Heart left ventricle (tissue), 16 donors: ENCODE measurements at regions not wholly inside any gene's neighbourhood (a gene's known extent, or its start where the extent isn't known, plus 50 kb on each side); places are given as distances from the start of the nearest gene placed in this dataset.

Experiments
- ATAC-seq, 4 donors: fragments of 200-7000 bp; cut with Tn5 transposase; one replicate each; pipeline ENCODE4 v1.9.1; 2020 to 2022; ENCODE audit warnings: moderate library complexity in 4 of 4, mild to moderate bottlenecking in 3 of 4, moderate number of reproducible peaks in 1 of 4
- DNase-seq, 5 donors: peaks; one replicate each; pipeline ENCODE4 v3.0.0-alpha.2; 2020
- H3K27ac ChIP-seq, 12 donors: fragments of 200-600 bp; sonication (generic) in 4 of 12; one replicate each; pipeline versions ENCODE4 v1.5.0 to v1.8.0; 2016 to 2022; ENCODE audit warnings: mild to moderate bottlenecking in 2 of 12
- H3K27me3 ChIP-seq, 9 donors: fragments of 200-600 bp; sonication (generic) in 2 of 9; one replicate each; pipeline versions ENCODE4 v1.5.1 to v1.8.0; 2016 to 2022; ENCODE audit warnings: mild to moderate bottlenecking in 3 of 9
- H3K36me3 ChIP-seq, 9 donors: fragments of 200-600 bp; sonication (generic) in 2 of 9; one replicate each; pipeline versions ENCODE4 v1.5.0 to v1.8.0; 2018 to 2022; ENCODE audit warnings: mild to moderate bottlenecking in 2 of 9
- H3K4me1 ChIP-seq, 12 donors: fragments of 200-600 bp; sonication (generic) in 4 of 12; one replicate each; pipeline versions ENCODE4 v1.5.0 to v1.8.0; 2016 to 2022; ENCODE audit warnings: mild to moderate bottlenecking in 3 of 12
- H3K4me3 ChIP-seq, 12 donors: fragments of 200-600 bp; sonication (generic) in 4 of 12; one replicate each; pipeline versions ENCODE4 v1.5.0 to v1.8.0; 2017 to 2022; ENCODE audit warnings: mild to moderate bottlenecking in 9 of 12, moderate library complexity in 4 of 12
- H3K9me3 ChIP-seq, 12 donors: fragments of 200-600 bp; sonication (generic) in 4 of 12; one replicate each; pipeline versions ENCODE4 v1.5.0 to v1.8.0; 2016 to 2022; ENCODE audit warnings: mild to moderate bottlenecking in 1 of 12
- CTCF ChIP-seq, 12 donors: fragments of 200-600 bp; sonication (generic) in 4 of 12; IDR thresholded peaks; one replicate each; pipeline versions ENCODE4 v1.5.0 to v1.8.0; 2018 to 2022; ENCODE audit warnings: antibody characterized with exemption in 12 of 12, mild to moderate bottlenecking in 5 of 12
- POLR2A ChIP-seq, 2 donors: fragments of 450-650 bp; IDR thresholded peaks; one replicate each; pipeline ENCODE4 v1.6.1; 2017; ENCODE audit warnings: antibody characterized with exemption in 2 of 2, mild to moderate bottlenecking in 2 of 2, moderate library complexity in 2 of 2
- WGBS, 4 donors: extraction: QIAGEN DNeasy Blood & Tissue Kit in 2 of 4; methylation state at CpG; one replicate each; pipeline versions ENCODE4 v1.1.5 to v1.1.7; 2013 to 2018; 5-methylcytosine and 5-hydroxymethylcytosine counted together
- intact Hi-C, 10 donors: fragments of 100-400 bp; cut with DNase I; formaldehyde crosslinking; loops; one replicate each; pipeline versions ENCODE4 v1.11.1 to v1.14.2; 2022
- donor health status: ischemic (EF 13 %, LVEDD 7.1; RV severe dilation, severe dysfunction).
- donor health status: healthy with polysubstance abuse.
- donor health status: DM: no; HTN: yes; CAD: no.
- donor health status: DM: no; HTN: no; CAD: no.
- donor health status: ischemic (EF 25% LVEDD 6.9; RV normal size, moderate dysfunction).
- donor health status: ischemic (EF 25% LVEDD 5.7; RV mildly dilated, moderate dysfunction).
- donor health status: healthy.
- donor health status: DM: yes; HTN: yes; CAD: no.
- donor health status: ischemic (EF 35%, LVEDD 5.7; RV mildly dilated, moderate dysfunction).
- donor health status: nonischemic (EF 11% LVEDD 7.7; RV severe dilation, severe dysfunction).
- donor health status: DM: yes; HTN: yes; CAD: no.
- donor health status: PGD.
- donor health status: ischemic (EF 29% LVEDD 5.4; RV normal size, mild dysfunction).
- donor health status: nonischemic (EF 23%, LVEDD 6.1; RV moderate dilation, normal function).

- H3K27me3 ChIP-seq, result no peaks in the 10 kb centered on the region
- DNase-seq (no peak), ATAC-seq (no peak)
- WGBS, 4 donors, result 45 to 67% (median 58%) methylated on average over 5 of the region's 5 CpGs
- no peaks in the 10 kb centered on the region for H3K9me3 ChIP-seq
- intact Hi-C loops, result no loop called here
- no peak overlapping the region for H3K4me3 ChIP-seq
- peaks cover 0 to 5% (median 0%) of the 10 kb centered on the region in 12 donors for H3K4me1 ChIP-seq
- no peaks in the 10 kb centered on the region for H3K36me3 ChIP-seq
- H3K27ac ChIP-seq, result no peak overlapping the region
- no peak for TF ChIP-seq CTCF (IDR thresholded peaks at IDR 0.05)
- TF ChIP-seq POLR2A (IDR thresholded peaks at IDR 0.05), result no peak
Measured at GRCh38 chr2:204367466-204367865, 177.8 kb upstream of the PARD3B start.

GRCh38 chr2:204370172-204370718, 175.0 kb upstream of the PARD3B start:
- Histone ChIP-seq H3K36me3 (no peaks in the 10 kb centered on the region), H3K4me1 (no peaks in the 10 kb centered on the region), H3K27ac (no peak overlapping the region), H3K4me3 (no peak overlapping the region), H3K27me3 (no peaks in the 10 kb centered on the region), H3K9me3 (no peaks in the 10 kb centered on the region)
- DNase-seq (no peak), ATAC-seq (no peak)
- intact Hi-C loops, result no loop called here
- TF ChIP-seq CTCF (IDR thresholded peaks at IDR 0.05) (no peak), POLR2A (IDR thresholded peaks at IDR 0.05) (no peak)
- WGBS, 4 donors, result 64 to 74% (median 67%) methylated on average over 4 of the region's 4 CpGs

GRCh38 chr2:204373942-204374341, 171.3 kb upstream of the PARD3B start:
- Histone ChIP-seq H3K9me3 (no peaks in the 10 kb centered on the region), H3K4me1 (no peaks in the 10 kb centered on the region), H3K36me3 (no peaks in the 10 kb centered on the region), H3K27me3 (no peaks in the 10 kb centered on the region), H3K4me3 (no peak overlapping the region), H3K27ac (no peak overlapping the region)
- intact Hi-C loops, result no loop called here
- TF ChIP-seq POLR2A (IDR thresholded peaks at IDR 0.05) (no peak), CTCF (IDR thresholded peaks at IDR 0.05) (no peak)
- ATAC-seq (no peak), DNase-seq (no peak)

GRCh38 chr2:204380141-204380881, 165.0 kb upstream of the PARD3B start:
- Histone ChIP-seq H3K27ac (no peak overlapping the region), H3K27me3 (no peaks in the 10 kb centered on the region), H3K9me3 (peaks cover 0 to 2% (median 0%) of the 10 kb centered on the region in 12 donors), H3K36me3 (no peaks in the 10 kb centered on the region), H3K4me3 (no peak overlapping the region), H3K4me1 (no peaks in the 10 kb centered on the region)
- WGBS, 4 donors, result 62 to 68% (median 66%) methylated on average over 5 of the region's 5 CpGs
- no peak for ATAC-seq
- DNase-seq, result no peak
- TF ChIP-seq CTCF (IDR thresholded peaks at IDR 0.05) (no peak), POLR2A (IDR thresholded peaks at IDR 0.05) (no peak)
- intact Hi-C loops, result no loop called here
